GM12878 (cell line): ENCODE measurements at regions not wholly inside any gene's neighbourhood (a gene's known extent, or its start where the extent isn't known, plus 50 kb on each side); places are given as distances from the start of the nearest gene placed in this dataset.
A peak's percentile ranks its signal among the peaks of the same experiment; 100 is the strongest.

Source experiments
- ATAC-seq: fragments of 200-7000 bp; cut with Tn5 transposase; 3 replicates; pipeline ENCODE4 v1.9.1; 2020; ENCODE audit warnings: mild to moderate bottlenecking, moderate library complexity
- BruUV-seq: library from RNA; stranded (reverse); fragments of 400-500 nt; replicated peaks from 2 replicates; lab custom pipeline; 2021; lab: Mats Ljungman, UMichigan
- CTCF ChIA-PET: fragments of 300-600 bp; sonication (Branson Sonifier 250); formaldehyde crosslinking; extraction: SDS; loops from one replicate; lab custom pipeline; 2021; ENCODE audit warnings: inconsistent platforms; lab: Yijun Ruan, JAX
- POLR2A ChIA-PET: fragments of 350-600 bp; formaldehyde crosslinking; extraction: SDS; loops from one replicate; lab custom pipeline; 2021; ENCODE audit warnings: inconsistent platforms; lab: Charles Lee
- RAD21 ChIA-PET: fragments of 300-600 bp; sonication (Branson Sonifier 250); formaldehyde crosslinking; loops from one replicate; lab custom pipeline; 2023; ENCODE audit warnings: antibody characterized with exemption; ENCODE audit not compliant: unreplicated experiment; lab: Charles Lee
- SMC1A ChIA-PET: fragments of 300-600 bp; sonication (Branson Sonifier 250); formaldehyde crosslinking; loops from one replicate; lab custom pipeline; 2023; ENCODE audit not compliant: unreplicated experiment, uncharacterized antibody; lab: Charles Lee
- DNase-seq: peaks from one replicate; pipeline ENCODE4 v3.0.0-alpha.2; 2011; ENCODE audit warnings: low read depth, low spot score
- FAIRE-seq: peaks from 3 replicates; lab custom pipeline; 2011; peaks lifted over from hg19 to GRCh38; lab: Jason Lieb, UNC
- H2AFZ ChIP-seq: 2 replicates; pipeline ENCODE4 v1.6.0; 2011; ENCODE audit warnings: low read depth, low read length, control low read depth; ENCODE audit not compliant: control insufficient read depth
- H3K27ac ChIP-seq: 2 replicates; pipeline ENCODE4 v1.5.1; 2011; ENCODE audit warnings: control low read depth; ENCODE audit not compliant: control insufficient read depth, insufficient read depth
- H3K27me3 ChIP-seq, 2 experiments: replicated peaks in 1 of 2; 2 replicates each; pipeline versions ENCODE4 v1.6.0 to v1.6.1; 2011; ENCODE audit warnings: low read length in 1 of 2; ENCODE audit not compliant: control insufficient read depth in 2 of 2, insufficient read depth in 2 of 2
- H3K36me3 ChIP-seq, 2 experiments: 2 replicates each; pipeline ENCODE4 v1.5.1; 2011; ENCODE audit warnings: low read length in 1 of 2; ENCODE audit not compliant: control insufficient read depth in 2 of 2, insufficient read depth in 2 of 2
- H3K4me1 ChIP-seq: 2 replicates; pipeline ENCODE4 v1.6.1; 2011; ENCODE audit warnings: mild to moderate bottlenecking, low read length, moderate library complexity, mixed read lengths; ENCODE audit not compliant: control insufficient read depth, insufficient read depth
- H3K4me2 ChIP-seq: 2 replicates; pipeline ENCODE4 v1.6.0; 2011; ENCODE audit warnings: control low read depth; ENCODE audit not compliant: control insufficient read depth, insufficient read depth
- H3K4me3 ChIP-seq: fragments of 200-600 bp; sonication (generic); 2 replicates; pipeline ENCODE4 v1.5.1; 2016
- H3K79me2 ChIP-seq: 2 replicates; pipeline ENCODE4 v1.6.0; 2011; ENCODE audit warnings: low read length; ENCODE audit not compliant: control insufficient read depth, insufficient read depth
- H3K9ac ChIP-seq: 2 replicates; pipeline ENCODE4 v1.8.0; 2011; ENCODE audit warnings: low read length, control low read depth, mixed read lengths; ENCODE audit not compliant: control insufficient read depth, insufficient read depth
- H3K9me3 ChIP-seq: replicated peaks from 3 replicates; pipeline ENCODE4 v1.5.1; 2011; ENCODE audit warnings: mild to moderate bottlenecking, low read length; ENCODE audit not compliant: control insufficient read depth, insufficient read depth
- H4K20me1 ChIP-seq: 2 replicates; pipeline ENCODE4 v1.6.0; 2011; ENCODE audit not compliant: control insufficient read depth, insufficient read depth
- CTCF ChIP-seq, 3 experiments: IDR thresholded peaks in 2 of 3; conservative IDR thresholded peaks in 1 of 3; 2 replicates each; pipeline ENCODE4 v1.5.1; 2011; ENCODE audit warnings: low read depth in 3 of 3, low read length in 3 of 3, mild to moderate bottlenecking in 3 of 3, control low read depth in 2 of 3, moderate library complexity in 2 of 3, inconsistent platforms in 1 of 3, mixed read lengths in 1 of 3; ENCODE audit not compliant: control insufficient read depth in 2 of 3, insufficient read depth in 1 of 3; ENCODE audit errors: extremely low read depth in 1 of 3
- HDAC2 ChIP-seq: fragments of 200-600 bp; sonication (generic); IDR thresholded peaks from 2 replicates; pipeline ENCODE4 v1.6.1; 2017
- IKZF1 ChIP-seq: fragments of 450-650 bp; conservative IDR thresholded peaks from 2 replicates; pipeline ENCODE4 v1.6.1; 2017; ENCODE audit warnings: antibody characterized with exemption, mild to moderate bottlenecking
- KAT2A ChIP-seq: conservative IDR thresholded peaks from 2 replicates; pipeline ENCODE4 v1.6.1; 2011; ENCODE audit warnings: low read depth, low read length; ENCODE audit not compliant: control insufficient read depth
- NR2C1 ChIP-seq: fragments of 450-650 bp; IDR thresholded peaks from 2 replicates; pipeline ENCODE4 v1.6.1; 2017; ENCODE audit warnings: antibody characterized with exemption, mild to moderate bottlenecking, moderate library complexity
- NRF1 ChIP-seq: conservative IDR thresholded peaks from 2 replicates; pipeline ENCODE4 v1.6.1; 2011; ENCODE audit warnings: mild to moderate bottlenecking, low read depth, low read length, improper control_type of control experiment
- PKNOX1 ChIP-seq: fragments of 450-650 bp; IDR thresholded peaks from 2 replicates; pipeline ENCODE4 v1.6.1; 2016; ENCODE audit warnings: mild to moderate bottlenecking
- RUNX3 ChIP-seq: IDR thresholded peaks from 2 replicates; pipeline ENCODE4 v1.6.1; 2012; ENCODE audit warnings: low read length, inconsistent platforms
- SMAD1 ChIP-seq: fragments of 450-650 bp; IDR thresholded peaks from 2 replicates; pipeline ENCODE4 v1.6.1; 2018; ENCODE audit warnings: mild to moderate bottlenecking, low read depth; ENCODE audit not compliant: partially characterized antibody
- SREBF2 ChIP-seq: IDR thresholded peaks from 2 replicates; pipeline ENCODE4 v1.6.1; 2012; ENCODE audit warnings: mild to moderate bottlenecking, low read length
- TAF1 ChIP-seq: IDR thresholded peaks from 2 replicates; pipeline ENCODE4 v1.6.1; 2011; ENCODE audit warnings: mild to moderate bottlenecking, low read depth, low read length, borderline replicate concordance
- YY1 ChIP-seq: IDR thresholded peaks from 2 replicates; pipeline ENCODE4 v1.6.1; 2011; ENCODE audit warnings: low read depth, mild to moderate bottlenecking, low read length
- WGBS: methylation state at CpG from one replicate; pipeline ENCODE4 v1.1.6; 2016; ENCODE audit warnings: low lambda C conversion rate; ENCODE audit not compliant: insufficient replicate concordance, insufficient coverage; ENCODE audit errors: missing lambda C conversion rate; 5-methylcytosine and 5-hydroxymethylcytosine counted together
- in situ Hi-C: fragments of 300-500 bp; cut with MboI; formaldehyde crosslinking; loops from 9 replicates; pipeline ENCODE4 v1.14.3; 2018; ENCODE audit warnings: mixed read lengths
- intact Hi-C: fragments of 100-400 bp; cut with micrococcal nuclease; formaldehyde crosslinking; loops from one replicate; pipeline ENCODE4 v1.14.2; 2022; ENCODE audit not compliant: unreplicated experiment

- 0 out of 2 replicates have a peak, but pooled peaks have one; percentile 26 for TF ChIP-seq IKZF1
- TF ChIP-seq RUNX3 = no peak
Measured at GRCh38 chr10:123559066-123559822, 106.9 kb upstream of the GPR26 start (continued).

- no peak overlapping the region for H2AFZ ChIP-seq
- FAIRE-seq (no peak), DNase-seq (no peak), ATAC-seq (no peak)
- POLR2A ChIA-PET = no interaction called here
- H3K27me3 ChIP-seq = no peaks in the 10 kb centered on the region; a peak in 1 of 4 replicates
- no peak overlapping the region for H3K4me2 ChIP-seq
- in situ Hi-C loops (no loop called here), intact Hi-C loops (loop anchor here (1.0 to 2.0 kb wide), 3 partner anchors 335 to 516 kb away; no protein-coding TSS in a partner anchor)
- no peak overlapping the region for H3K4me3 ChIP-seq
- RAD21 ChIA-PET = interaction anchor here (1.1 kb wide), 1 partner anchor 514 kb away, joined by 3 read pairs; no protein-coding TSS in a partner anchor
- WGBS = 61% methylated on average over 7 of the region's 7 CpGs
- BruUV-seq = no TSS peak
- CTCF ChIA-PET = interaction anchor here (0.6 to 2.1 kb wide), 3 partner anchors 514 to 538 kb away, joined by 3 to 5 read pairs (median 4); no protein-coding TSS in a partner anchor
- H4K20me1 ChIP-seq = no peaks in the 10 kb centered on the region
- H3K9me3 ChIP-seq = no peaks in the 10 kb centered on the region
- H3K9ac ChIP-seq = no peak overlapping the region
- H3K79me2 ChIP-seq = no peaks in the 10 kb centered on the region
- H3K27ac ChIP-seq = no peak overlapping the region
- SMC1A ChIA-PET = no interaction called here
- TF ChIP-seq SMAD1 (no peak), TAF1 (no peak), RUNX3 (no peak), NRF1 (no peak), KAT2A (no peak), YY1 (no peak), SREBF2 (no peak), PKNOX1 (no peak), CTCF (IDR thresholded peaks at IDR 0.05 in 2 of 3, conservative IDR thresholded peaks at IDR 0.05 in 1 of 3; ENCODE audit: control insufficient read depth in 2 of 3, extremely low read depth in 1 of 3, insufficient read depth in 1 of 3, low read depth in 3 of 3, low read length in 3 of 3) (no peak), NR2C1 (no peak), HDAC2 (no peak)
- no peaks in the 10 kb centered on the region for H3K36me3 ChIP-seq
- peaks cover 40% of the 10 kb centered on the region for H3K4me1 ChIP-seq
Measured at GRCh38 chr10:123559823-123560092, 106.4 kb upstream of the GPR26 start.
